ENCODE measurements at regions not wholly inside any gene's neighbourhood (a gene's known extent, or its start where the extent isn't known, plus 50 kb on each side); places are given as distances from the start of the nearest gene placed in this dataset.

GRCh38 chr6:91566467-91566866, 979.6 kb upstream of the MAP3K7 start:
- H3K36me3 ChIP-seq (ENCODE audit: control insufficient read depth in 2 of 2, extremely low read depth in 1 of 2, insufficient read depth in 2 of 2, low read length in 2 of 2) = no peaks in the 10 kb centered on the region
- no peak overlapping the region for H2AFZ ChIP-seq (ENCODE audit: control insufficient read depth, low read length)
- H4K20me1 ChIP-seq (ENCODE audit: control insufficient read depth, extremely low read depth, insufficient read depth, low read length) = no peaks in the 10 kb centered on the region
- no peak for DNase-seq (ENCODE audit: low read depth, low spot score)
- no peaks in the 10 kb centered on the region for H3K27me3 ChIP-seq (ENCODE audit: control insufficient read depth, extremely low read depth, insufficient read depth, low read length)
- H3K9me3 ChIP-seq (ENCODE audit: control insufficient read depth, low read depth, low read length) = no peaks in the 10 kb centered on the region
- H3K4me3 ChIP-seq (ENCODE audit: control insufficient read depth in 2 of 3, extremely low read depth in 1 of 3, insufficient read depth in 2 of 3, low read depth in 1 of 3, low read length in 3 of 3) = no peak overlapping the region
- H3K27ac ChIP-seq (ENCODE audit: control insufficient read depth, insufficient read depth, low read length) = no peak overlapping the region
- no peak overlapping the region for H3K4me2 ChIP-seq (ENCODE audit: control insufficient read depth, extremely low read depth, insufficient read depth, low read depth, low read length)
- H3K4me1 ChIP-seq (ENCODE audit: control insufficient read depth, extremely low read depth, insufficient read depth, low read length) = no peaks in the 10 kb centered on the region
- H3K9ac ChIP-seq (ENCODE audit: control insufficient read depth, extremely low read depth, insufficient read depth, low read length) = no peak overlapping the region
- FAIRE-seq = no peak
- H3K79me2 ChIP-seq (ENCODE audit: control insufficient read depth, insufficient read depth, low read length) = no peaks in the 10 kb centered on the region
- dilution Hi-C loops (cut with MboI; ENCODE audit: extremely low pct_ligation_motif_present, low sequenced_read_pairs) = no loop called here
- TF ChIP-seq EZH2 (IDR thresholded peaks at IDR 0.05; ENCODE audit: low read length) (no peak), CTCF (optimal IDR thresholded peaks at IDR 0.05 in 1 of 3, IDR thresholded peaks at IDR 0.05 in 1 of 3, conservative IDR thresholded peaks at IDR 0.05 in 1 of 3; ENCODE audit: extremely low read depth in 1 of 3, insufficient read depth in 2 of 3, low read length in 3 of 3) (no peak)
- no peaks in the 10 kb centered on the region for H3K9me1 ChIP-seq (ENCODE audit: control insufficient read depth, extremely low read depth, insufficient read depth, low read length)

DNA sequence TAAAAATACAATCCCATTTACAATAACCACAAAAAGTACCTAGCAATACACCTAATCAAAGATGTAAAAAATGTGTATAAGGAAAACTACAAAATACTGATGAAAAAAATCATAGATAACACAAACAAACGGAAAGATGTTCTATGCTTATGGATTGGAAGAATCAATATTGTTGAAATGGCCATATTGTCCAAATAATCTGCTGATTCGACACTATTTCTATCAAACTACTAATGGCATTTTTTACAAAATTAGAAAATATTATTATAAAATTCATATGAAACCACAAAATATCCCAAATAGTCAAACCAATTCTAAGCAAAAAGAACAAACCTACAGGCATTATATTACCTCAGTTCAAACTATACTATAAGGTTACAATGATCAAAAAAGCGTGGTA, 978.3 kb upstream of the MAP3K7 start:
- Histone ChIP-seq H2AFZ (ENCODE audit: control insufficient read depth, low read length) (no peak overlapping the region), H3K9ac (ENCODE audit: control insufficient read depth, extremely low read depth, insufficient read depth, low read length) (no peak overlapping the region), H3K9me1 (ENCODE audit: control insufficient read depth, extremely low read depth, insufficient read depth, low read length) (no peaks in the 10 kb centered on the region), H3K27ac (ENCODE audit: control insufficient read depth, insufficient read depth, low read length) (no peak overlapping the region), H3K9me3 (ENCODE audit: control insufficient read depth, low read depth, low read length) (no peaks in the 10 kb centered on the region), H3K79me2 (ENCODE audit: control insufficient read depth, insufficient read depth, low read length) (no peaks in the 10 kb centered on the region), H4K20me1 (ENCODE audit: control insufficient read depth, extremely low read depth, insufficient read depth, low read length) (no peaks in the 10 kb centered on the region), H3K4me1 (ENCODE audit: control insufficient read depth, extremely low read depth, insufficient read depth, low read length) (no peaks in the 10 kb centered on the region), H3K4me3 (ENCODE audit: control insufficient read depth in 2 of 3, extremely low read depth in 1 of 3, insufficient read depth in 2 of 3, low read depth in 1 of 3, low read length in 3 of 3) (no peak overlapping the region), H3K36me3 (ENCODE audit: control insufficient read depth in 2 of 2, extremely low read depth in 1 of 2, insufficient read depth in 2 of 2, low read length in 2 of 2) (no peaks in the 10 kb centered on the region), H3K27me3 (ENCODE audit: control insufficient read depth, extremely low read depth, insufficient read depth, low read length) (no peaks in the 10 kb centered on the region), H3K4me2 (ENCODE audit: control insufficient read depth, extremely low read depth, insufficient read depth, low read depth, low read length) (no peak overlapping the region)
- no peak for FAIRE-seq
- DNase-seq (ENCODE audit: low read depth, low spot score) = no peak
- TF ChIP-seq CTCF (optimal IDR thresholded peaks at IDR 0.05 in 1 of 3, IDR thresholded peaks at IDR 0.05 in 1 of 3, conservative IDR thresholded peaks at IDR 0.05 in 1 of 3; ENCODE audit: extremely low read depth in 1 of 3, insufficient read depth in 2 of 3, low read length in 3 of 3) (no peak), EZH2 (IDR thresholded peaks at IDR 0.05; ENCODE audit: low read length) (no peak)
- dilution Hi-C loops (cut with MboI; ENCODE audit: extremely low pct_ligation_motif_present, low sequenced_read_pairs) = no loop called here

All from keratinocyte (primary cell).